Tibial artery (tissue), 4 donors: ENCODE measurements at regions not wholly inside any gene's neighbourhood (a gene's known extent, or its start where the extent isn't known, plus 50 kb on each side); places are given as distances from the start of the nearest gene placed in this dataset.

ENCODE experiments used
- DNase-seq, 2 donors: peaks; one replicate each; pipeline ENCODE4 v3.0.0-alpha.2; 2019
- H3K27ac ChIP-seq, 2 donors: fragments of 200-600 bp; sonication (generic) in 1 of 2; 1 replicate in 1 of 2; 2 replicates in 1 of 2; pipeline ENCODE4 v1.5.1; 2018 to 2019; ENCODE audit warnings: mild to moderate bottlenecking in 1 of 2
- H3K27me3 ChIP-seq, 2 donors: fragments of 200-600 bp; sonication (generic) in 1 of 2; one replicate each; pipeline versions ENCODE4 v1.5.1 to v1.6.0; 2016 to 2019
- H3K36me3 ChIP-seq, 3 donors: fragments of 200-600 bp; sonication (generic) in 2 of 3; one replicate each; pipeline ENCODE4 v1.5.1; 2016 to 2019; ENCODE audit warnings: mild to moderate bottlenecking in 2 of 3
- H3K4me1 ChIP-seq, 4 donors: fragments of 200-600 bp; sonication (generic) in 2 of 4; 1 replicate in 3 of 4; 2 replicates in 1 of 4; pipeline ENCODE4 v1.5.1; 2016 to 2019
- H3K4me3 ChIP-seq, 2 donors: fragments of 200-600 bp; sonication (generic) in 1 of 2; 1 replicate in 1 of 2; 2 replicates in 1 of 2; pipeline ENCODE4 v1.5.1; 2018 to 2019; ENCODE audit warnings: mild to moderate bottlenecking in 2 of 2
- H3K9me3 ChIP-seq, 3 donors: fragments of 200-600 bp; sonication (generic) in 1 of 3; one replicate each; pipeline ENCODE4 v1.5.1; 2016 to 2019
- CTCF ChIP-seq, 2 experiments: fragments of 200-600 bp in 1 of 2; fragments of 450-650 bp in 1 of 2; IDR thresholded peaks; one replicate each; pipeline ENCODE4 v1.5.1; 2017 to 2019; ENCODE audit warnings: antibody characterized with exemption in 2 of 2, mild to moderate bottlenecking in 1 of 2, moderate library complexity in 1 of 2
- intact Hi-C: fragments of 100-400 bp; cut with DNase I; formaldehyde crosslinking; loops from one replicate; pipeline ENCODE4 v1.15.0; 2023; ENCODE audit warnings: low total_unique reads

- H3K27me3 ChIP-seq: no peaks in the 10 kb centered on the region
- peaks cover 0 to 65% (median 48%) of the 10 kb centered on the region in 4 donors for H3K4me1 ChIP-seq
- no peaks in the 10 kb centered on the region for H3K9me3 ChIP-seq
- no peak for TF ChIP-seq CTCF (IDR thresholded peaks at IDR 0.05)
- H3K36me3 ChIP-seq: no peaks in the 10 kb centered on the region
- H3K4me3 ChIP-seq: no peak overlapping the region
- no peak for DNase-seq
- peak overlapping the region; percentile 78 for H3K27ac ChIP-seq
- intact Hi-C loops: no loop called here
Measured at GRCh38 chr12:46459111-46459510, 86.5 kb upstream of the SLC38A2 start.

- Histone ChIP-seq H3K36me3 (no peaks in the 10 kb centered on the region), H3K4me3 (no peak overlapping the region), H3K4me1 (peaks cover 0 to 61% (median 47%) of the 10 kb centered on the region in 4 donors), H3K9me3 (no peaks in the 10 kb centered on the region), H3K27ac (peak overlapping the region; percentile 78), H3K27me3 (no peaks in the 10 kb centered on the region)
- intact Hi-C loops: no loop called here
- DNase-seq: no peak
- TF ChIP-seq CTCF (IDR thresholded peaks at IDR 0.05): no peak
Measured at GRCh38 chr12:46458500-46459102, 86.0 kb upstream of the SLC38A2 start.

- DNase-seq: no peak
- no peaks in the 10 kb centered on the region for H3K36me3 ChIP-seq
- H3K4me3 ChIP-seq: no peak overlapping the region
- H3K27me3 ChIP-seq: no peaks in the 10 kb centered on the region
- no peak overlapping the region for H3K27ac ChIP-seq
- no peak for TF ChIP-seq CTCF (IDR thresholded peaks at IDR 0.05)
- no peaks in the 10 kb centered on the region for H3K9me3 ChIP-seq
- H3K4me1 ChIP-seq: peaks cover 0 to 54% (median 42%) of the 10 kb centered on the region in 4 donors
- intact Hi-C loops: no loop called here
Measured at GRCh38 chr12:46457958-46458357, 85.4 kb upstream of the SLC38A2 start.

- Histone ChIP-seq H3K36me3 (no peaks in the 10 kb centered on the region), H3K27me3 (no peaks in the 10 kb centered on the region), H3K27ac (no peak overlapping the region), H3K4me3 (no peak overlapping the region), H3K9me3 (no peaks in the 10 kb centered on the region), H3K4me1 (peaks cover 0 to 41% (median 32%) of the 10 kb centered on the region in 4 donors)
- intact Hi-C loops: no loop called here
- no peak for TF ChIP-seq CTCF (IDR thresholded peaks at IDR 0.05)
- no peak for DNase-seq
Measured at GRCh38 chr12:46456356-46457334, 84.1 kb upstream of the SLC38A2 start.

- H3K4me3 ChIP-seq: no peak overlapping the region
- H3K9me3 ChIP-seq: no peaks in the 10 kb centered on the region
- H3K36me3 ChIP-seq: no peaks in the 10 kb centered on the region
- no peaks in the 10 kb centered on the region for H3K27me3 ChIP-seq
- no peak overlapping the region for H3K27ac ChIP-seq
- no peak for TF ChIP-seq CTCF (IDR thresholded peaks at IDR 0.05)
- no peak for DNase-seq
- intact Hi-C loops: no loop called here
- peaks cover 0 to 36% (median 29%) of the 10 kb centered on the region in 4 donors for H3K4me1 ChIP-seq
Measured at GRCh38 chr12:46455648-46456352, 83.2 kb upstream of the SLC38A2 start.
